ENCODE measurements at regions not wholly inside any gene's neighbourhood (a gene's known extent, or its start where the extent isn't known, plus 50 kb on each side); places are given as distances from the start of the nearest gene placed in this dataset.

GRCh38 chr20:53823121-53823764, 229.6 kb upstream of the ZNF217 start:
- no peak overlapping the region for H2BK15ac ChIP-seq (ENCODE audit: low read depth, low read length)
- no peak overlapping the region for H2BK5ac ChIP-seq (ENCODE audit: insufficient read length, low read length)
- peaks cover 4% of the 10 kb centered on the region; the same call in 1 of the 2 replicates for H3K4me1 ChIP-seq (ENCODE audit: insufficient read depth, low read length)
- no peaks in the 10 kb centered on the region for H3K79me2 ChIP-seq (ENCODE audit: insufficient read depth, low read length)
- no peak overlapping the region for H4K8ac ChIP-seq (replicated peaks; ENCODE audit: insufficient read length, low read depth, low read length)
- H3K23me2 ChIP-seq (ENCODE audit: insufficient read length, low read depth, low read length, poor library complexity, severe bottlenecking): no peaks in the 10 kb centered on the region
- H2BK120ac ChIP-seq (ENCODE audit: low read depth, low read length, poor library complexity, severe bottlenecking): no peak overlapping the region
- no peak overlapping the region for H2AK5ac ChIP-seq (ENCODE audit: insufficient read length, low read length)
- no peaks in the 10 kb centered on the region for H3K9me3 ChIP-seq (ENCODE audit: control insufficient read depth, low read depth, low read length)
- no CpG with 5 or more reads among the region's 6 CpGs for WGBS (ENCODE audit: extremely low coverage, insufficient read length, low lambda C conversion rate)
- no peak for DNase-seq
- no peak overlapping the region for H4K5ac ChIP-seq (ENCODE audit: insufficient read length, low read depth, low read length)
- Mint-ChIP-seq H3K9me3 (peaks cover 2 to 11% of the 10 kb centered on the region in 2 experiments; a peak in 3 of 5 replicates), H3K36me3 (ENCODE audit: insufficient read depth in 1 of 3, low read depth in 3 of 3) (0 out of 7 replicates have a peak, but pooled peaks cover 0 to 4% (median 0%) of the 10 kb centered on the region in 3 experiments), H3K27ac (no peak overlapping the region; a peak in 2 of 7 replicates), H3K4me3 (no peak overlapping the region; a peak in 1 of 5 replicates), H3K4me1 (peaks cover 20 to 28% of the 10 kb centered on the region in 2 experiments), H3K27me3 (ENCODE audit: low read depth) (no peaks in the 10 kb centered on the region)
- no peak overlapping the region for H3K23ac ChIP-seq (ENCODE audit: insufficient read length, low read depth, low read length)
- H3K27me3 ChIP-seq (ENCODE audit: insufficient read depth, low read length): no peaks in the 10 kb centered on the region
- no peak overlapping the region for H3K4me2 ChIP-seq (ENCODE audit: insufficient read depth, insufficient read length, low read length)
- H4K20me1 ChIP-seq (ENCODE audit: control insufficient read depth, insufficient read depth, insufficient read length): no peaks in the 10 kb centered on the region
- no peak overlapping the region for H3K14ac ChIP-seq (ENCODE audit: insufficient read depth, low read length)
- H2AFZ ChIP-seq (ENCODE audit: low read length): no peak overlapping the region
- no peak overlapping the region for H4K91ac ChIP-seq (ENCODE audit: insufficient read length, low read depth, low read length)
- H2BK12ac ChIP-seq (ENCODE audit: insufficient read length, low read depth, low read length): no peak overlapping the region
- H3K56ac ChIP-seq (ENCODE audit: insufficient read length, low read depth, low read length): no peak overlapping the region
- H3K27ac ChIP-seq (ENCODE audit: insufficient read length, low read depth, low read length): no peak overlapping the region
- H3K18ac ChIP-seq (ENCODE audit: insufficient read length, low read depth, low read length): no peak overlapping the region
- H2BK20ac ChIP-seq (ENCODE audit: low read depth, low read length, poor library complexity, severe bottlenecking): no peak overlapping the region
- no peak overlapping the region for H3K9ac ChIP-seq (ENCODE audit: extremely low read depth, insufficient read length, low read length)
- H3K79me1 ChIP-seq (ENCODE audit: insufficient read depth, low read depth, low read length, poor library complexity, severe bottlenecking): no peaks in the 10 kb centered on the region
- no peak overlapping the region for H3K4ac ChIP-seq (ENCODE audit: low read depth, low read length)
- no peak overlapping the region for H3T11ph ChIP-seq (ENCODE audit: low read length)
- TF ChIP-seq CTCF (conservative IDR thresholded peaks at IDR 0.05): no peak
